ENCODE measurements at regions not wholly inside any gene's neighbourhood (a gene's known extent, or its start where the extent isn't known, plus 50 kb on each side); places are given as distances from the start of the nearest gene placed in this dataset.
"Not testable (repeated sequence)": the region's sequence is repeated elsewhere in the genome, so short reads cannot be mapped to it uniquely, and the experiment has no call there.

GRCh38 chr20:5670036-5670536 is 59.3 kb upstream of the GPCPD1 start:
- H3K4me3 ChIP-seq (ENCODE audit: low read length), result no peak overlapping the region
- no peak for DNase-seq (ENCODE audit: low read depth)
- TF ChIP-seq, protein P1, sequence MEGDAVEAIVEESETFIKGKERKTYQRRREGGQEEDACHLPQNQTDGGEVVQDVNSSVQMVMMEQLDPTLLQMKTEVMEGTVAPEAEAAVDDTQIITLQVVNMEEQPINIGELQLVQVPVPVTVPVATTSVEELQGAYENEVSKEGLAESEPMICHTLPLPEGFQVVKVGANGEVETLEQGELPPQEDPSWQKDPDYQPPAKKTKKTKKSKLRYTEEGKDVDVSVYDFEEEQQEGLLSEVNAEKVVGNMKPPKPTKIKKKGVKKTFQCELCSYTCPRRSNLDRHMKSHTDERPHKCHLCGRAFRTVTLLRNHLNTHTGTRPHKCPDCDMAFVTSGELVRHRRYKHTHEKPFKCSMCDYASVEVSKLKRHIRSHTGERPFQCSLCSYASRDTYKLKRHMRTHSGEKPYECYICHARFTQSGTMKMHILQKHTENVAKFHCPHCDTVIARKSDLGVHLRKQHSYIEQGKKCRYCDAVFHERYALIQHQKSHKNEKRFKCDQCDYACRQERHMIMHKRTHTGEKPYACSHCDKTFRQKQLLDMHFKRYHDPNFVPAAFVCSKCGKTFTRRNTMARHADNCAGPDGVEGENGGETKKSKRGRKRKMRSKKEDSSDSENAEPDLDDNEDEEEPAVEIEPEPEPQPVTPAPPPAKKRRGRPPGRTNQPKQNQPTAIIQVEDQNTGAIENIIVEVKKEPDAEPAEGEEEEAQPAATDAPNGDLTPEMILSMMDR (conservative IDR thresholded peaks at IDR 0.05; ENCODE audit: low read length), result no peak

DNA sequence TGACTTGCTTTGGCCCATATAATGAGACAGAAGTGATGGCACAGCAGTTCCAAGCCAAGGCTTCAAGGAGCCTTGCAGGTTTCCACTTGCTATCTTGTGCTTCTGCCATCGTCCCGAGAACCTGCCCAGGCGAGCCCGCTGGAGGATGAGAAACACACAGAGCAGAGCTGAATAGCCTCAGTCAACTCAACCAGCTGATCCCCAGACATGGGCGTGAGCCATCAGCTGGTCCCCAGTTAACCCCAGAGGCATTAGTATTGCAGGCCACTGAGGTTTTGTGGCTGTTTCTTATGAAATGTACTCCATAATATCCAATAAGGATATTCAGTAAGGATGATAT is 57.7 kb upstream of the GPCPD1 start:
- TF ChIP-seq, protein P1 (conservative IDR thresholded peaks at IDR 0.05; ENCODE audit: low read length), result no peak
- no peak for DNase-seq (ENCODE audit: low read depth)
- no peak overlapping the region for H3K4me3 ChIP-seq (ENCODE audit: low read length)

DNA sequence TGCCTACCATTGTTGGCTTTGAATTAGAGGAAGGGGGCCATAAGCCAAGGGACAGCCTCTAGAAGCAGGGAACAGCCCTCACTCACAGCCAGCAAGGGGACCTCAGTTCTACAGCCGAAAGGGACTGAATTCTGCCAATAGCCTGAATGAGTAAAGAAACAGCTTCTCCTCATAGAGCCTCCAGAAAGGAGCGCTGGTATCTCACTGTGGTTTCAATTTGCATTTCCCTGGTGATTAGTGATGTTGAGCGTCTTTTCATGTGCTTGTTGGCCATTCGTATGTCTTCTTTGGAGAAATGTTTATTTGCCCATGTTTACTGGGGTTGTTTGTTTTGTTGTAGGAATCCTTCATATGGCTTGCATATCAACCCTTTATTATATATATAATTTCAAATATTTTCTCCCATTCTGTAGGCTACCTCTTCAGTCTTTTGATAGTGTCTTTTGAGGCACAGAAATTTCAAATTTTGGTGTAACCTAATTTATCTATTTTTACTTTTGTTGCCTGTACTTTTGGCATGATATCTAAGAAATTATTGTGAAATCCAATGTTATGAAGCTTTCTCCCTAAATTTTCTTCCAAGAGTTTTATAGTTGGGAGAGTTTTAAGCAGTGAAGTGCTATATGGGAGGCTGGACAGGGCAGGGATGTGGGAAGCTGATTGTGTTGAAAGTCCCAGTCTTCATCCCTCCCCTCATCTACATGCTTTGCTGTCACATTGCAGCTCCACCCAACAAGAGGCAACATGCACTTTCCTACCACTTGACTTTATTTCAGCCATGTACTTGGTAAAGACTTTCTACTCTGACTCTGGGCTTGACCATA is 57.1 kb upstream of the GPCPD1 start:
- H3K4me3 ChIP-seq (ENCODE audit: low read length), result no peak overlapping the region
- TF ChIP-seq, protein P1 (conservative IDR thresholded peaks at IDR 0.05; ENCODE audit: low read length), result no peak
- DNase-seq (ENCODE audit: low read depth), result no peak

DNA sequence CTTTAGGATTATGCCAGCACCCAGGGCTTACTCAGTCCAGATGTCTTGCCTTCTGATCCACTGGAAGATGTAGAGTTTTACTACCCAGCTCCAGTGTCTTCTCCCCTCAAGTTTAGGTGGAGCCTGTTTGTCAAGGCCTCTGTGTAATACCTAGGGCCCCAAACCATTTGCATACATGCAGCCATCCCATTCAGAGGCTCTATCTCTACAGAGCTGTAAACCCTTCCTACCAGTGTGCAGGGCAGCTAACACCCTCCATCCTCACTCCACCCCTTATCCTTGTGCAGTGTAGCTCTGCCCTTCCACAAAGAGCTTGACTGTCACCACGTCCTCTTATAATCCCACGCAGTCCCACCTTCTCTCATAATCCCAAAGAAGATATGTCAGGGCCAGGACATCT is 54.6 kb upstream of the GPCPD1 start:
- no peak overlapping the region for H3K4me3 ChIP-seq (ENCODE audit: low read length)
- no peak for DNase-seq (ENCODE audit: low read depth)
- TF ChIP-seq, protein P1 (conservative IDR thresholded peaks at IDR 0.05; ENCODE audit: low read length), result no peak

DNA sequence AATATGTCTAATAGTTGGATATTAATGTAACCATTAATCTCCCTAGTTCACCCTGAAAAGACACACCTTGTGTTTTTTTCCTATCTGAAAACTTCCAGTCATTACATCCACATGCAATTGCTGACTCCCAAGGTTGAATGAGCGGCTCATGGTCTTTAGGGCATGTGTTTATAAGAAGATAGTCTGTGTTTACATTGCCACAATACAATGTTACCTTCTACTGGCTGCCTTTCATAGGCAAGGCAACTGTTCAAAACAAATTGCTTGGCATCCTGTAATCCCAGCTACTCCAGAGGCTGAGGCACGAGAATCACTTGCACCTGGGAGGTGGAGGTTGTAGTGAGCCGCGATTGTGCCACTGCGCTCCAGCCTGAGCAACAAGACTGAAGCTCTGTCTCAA is 52.6 kb upstream of the GPCPD1 start:
- H3K4me3 ChIP-seq (ENCODE audit: low read length), result no peak overlapping the region
- DNase-seq (ENCODE audit: low read depth), result no peak
- TF ChIP-seq, protein P1 (conservative IDR thresholded peaks at IDR 0.05; ENCODE audit: low read length), result no peak

DNA sequence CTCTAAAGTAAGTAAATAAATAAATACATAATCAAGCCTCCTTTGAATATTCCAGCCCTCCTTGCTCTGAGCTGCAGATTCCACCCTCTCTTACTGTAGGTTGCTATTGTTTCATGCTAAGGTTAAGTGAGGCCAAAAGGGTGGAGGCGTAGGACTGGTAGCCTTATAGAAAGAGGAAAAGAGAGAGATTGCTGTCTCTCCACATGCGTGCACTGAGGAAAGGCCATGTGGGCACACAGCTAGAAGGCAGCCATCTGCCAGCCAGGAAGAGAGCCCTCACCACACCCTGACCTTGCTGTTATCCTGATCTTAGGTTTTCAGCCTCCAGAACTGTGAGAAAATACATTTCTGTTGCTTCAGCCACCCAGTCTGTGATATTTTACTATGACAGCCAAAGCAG is 52.0 kb upstream of the GPCPD1 start:
- TF ChIP-seq, protein P1 (conservative IDR thresholded peaks at IDR 0.05; ENCODE audit: low read length), result no peak
- DNase-seq (ENCODE audit: low read depth), result no peak
- no peak overlapping the region for H3K4me3 ChIP-seq (ENCODE audit: low read length)

GRCh38 chr20:5660756-5661155 is 50.0 kb upstream of the GPCPD1 start:
- DNase-seq (ENCODE audit: low read depth); H3K4me3 ChIP-seq (ENCODE audit: low read length): not testable (repeated sequence)
